ENCODE measurements at regions not wholly inside any gene's neighbourhood (a gene's known extent, or its start where the extent isn't known, plus 50 kb on each side); places are given as distances from the start of the nearest gene placed in this dataset.

DNA sequence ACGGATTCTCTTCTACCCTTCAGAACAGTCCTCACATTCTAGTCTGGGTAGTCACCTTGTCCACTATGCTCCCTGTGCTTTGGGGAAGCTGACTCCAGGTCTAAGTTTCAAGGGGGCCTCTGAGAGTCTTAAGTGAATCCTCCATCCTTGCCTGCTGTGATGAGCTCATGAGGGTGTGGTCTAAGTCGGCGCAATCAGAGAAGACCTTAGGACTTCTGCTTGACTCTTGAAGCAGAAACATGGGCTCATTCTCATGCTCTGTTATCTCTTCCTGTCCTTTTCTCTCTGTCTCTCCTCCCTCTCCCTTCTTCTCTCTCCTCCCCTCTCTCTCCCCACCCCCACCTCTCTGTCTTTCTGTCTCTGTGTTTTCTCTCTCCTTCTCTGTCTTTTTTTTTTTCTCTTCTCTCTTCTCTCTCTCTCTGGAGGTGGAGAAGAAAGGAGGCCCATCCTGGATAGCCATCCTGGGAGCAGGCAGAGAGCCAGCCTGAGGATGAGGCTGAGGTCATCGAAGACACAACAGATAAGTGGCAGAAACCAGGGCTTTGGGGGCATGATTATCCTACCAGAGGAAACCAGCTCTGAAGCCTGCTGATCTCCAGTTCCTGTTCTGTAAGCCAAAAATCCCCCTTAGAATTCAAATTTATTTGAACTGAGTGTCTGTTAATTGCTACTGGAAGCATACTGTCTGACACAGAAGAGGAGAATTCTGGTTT lies 245.6 kb downstream of the SIPA1L2 start:
- TF ChIP-seq CTCF (conservative IDR thresholded peaks at IDR 0.05) (no peak), ZFX (IDR thresholded peaks at IDR 0.05) (no peak)

Measured in C4-2B (cell line).